ENCODE measurements at regions not wholly inside any gene's neighbourhood (a gene's known extent, or its start where the extent isn't known, plus 50 kb on each side); places are given as distances from the start of the nearest gene placed in this dataset.
"Not testable (repeated sequence)": the region's sequence is repeated elsewhere in the genome, so short reads cannot be mapped to it uniquely, and the experiment has no call there.

- no peak for DNase-seq (ENCODE audit: low read depth)
Observed at GRCh38 chr22:49697047-49697446, 130.6 kb downstream of the BRD1 start.

GRCh38 chr22:49694462-49695260 is 133.0 kb downstream of the BRD1 start:
- no peak for DNase-seq (ENCODE audit: low read depth)

- DNase-seq (ENCODE audit: low read depth), result no peak
Observed at GRCh38 chr22:49693848-49694247, 133.8 kb downstream of the BRD1 start.

GRCh38 chr22:49693416-49693815 is 134.3 kb downstream of the BRD1 start:
- DNase-seq (ENCODE audit: low read depth), result no peak

- DNase-seq (ENCODE audit: low read depth), result no peak
Observed at GRCh38 chr22:49692499-49693225, 135.0 kb downstream of the BRD1 start.

- no peak for DNase-seq (ENCODE audit: low read depth)
Observed at GRCh38 chr22:49691256-49691655, 136.4 kb downstream of the BRD1 start.

GRCh38 chr22:49690454-49690853 is 137.2 kb downstream of the BRD1 start:
- DNase-seq (ENCODE audit: low read depth), result no peak

GRCh38 chr22:49689858-49690257 is 137.8 kb downstream of the BRD1 start:
- DNase-seq (ENCODE audit: low read depth), result no peak

GRCh38 chr22:49689255-49689770 is 138.4 kb downstream of the BRD1 start:
- DNase-seq (ENCODE audit: low read depth), result no peak

- no peak for DNase-seq (ENCODE audit: low read depth)
Observed at GRCh38 chr22:49688516-49689254, 139.0 kb downstream of the BRD1 start.

- no peak for DNase-seq (ENCODE audit: low read depth)
Observed at GRCh38 chr22:49687786-49688515, 139.7 kb downstream of the BRD1 start.

GRCh38 chr22:49687333-49687732 is 140.3 kb downstream of the BRD1 start:
- DNase-seq (ENCODE audit: low read depth), result no peak

GRCh38 chr22:49686495-49687219 is 141.0 kb downstream of the BRD1 start:
- no peak for DNase-seq (ENCODE audit: low read depth)

GRCh38 chr22:49685686-49686085 is 142.0 kb downstream of the BRD1 start:
- DNase-seq (ENCODE audit: low read depth), result no peak

GRCh38 chr22:49685116-49685515 is 142.6 kb downstream of the BRD1 start:
- no peak for DNase-seq (ENCODE audit: low read depth)

- no peak for DNase-seq (ENCODE audit: low read depth)
Observed at GRCh38 chr22:49683032-49683431, 144.6 kb downstream of the BRD1 start.

GRCh38 chr22:49680819-49681218 is 146.9 kb downstream of the BRD1 start:
- DNase-seq (ENCODE audit: low read depth), result not testable (repeated sequence)

GRCh38 chr22:49678842-49679170 is 148.9 kb downstream of the BRD1 start:
- no peak for DNase-seq (ENCODE audit: low read depth)

- DNase-seq (ENCODE audit: low read depth), result no peak
Observed at GRCh38 chr22:49678137-49678841, 149.4 kb downstream of the BRD1 start.

GRCh38 chr22:49677495-49677889 is 150.2 kb downstream of the BRD1 start:
- DNase-seq (ENCODE audit: low read depth), result no peak

All from activated T-helper 1 cell treated with Interleukin-2 at 50 U/mL for 16 hours (primary cell).